ENCODE measurements at regions not wholly inside any gene's neighbourhood (a gene's known extent, or its start where the extent isn't known, plus 50 kb on each side); places are given as distances from the start of the nearest gene placed in this dataset.

DNA sequence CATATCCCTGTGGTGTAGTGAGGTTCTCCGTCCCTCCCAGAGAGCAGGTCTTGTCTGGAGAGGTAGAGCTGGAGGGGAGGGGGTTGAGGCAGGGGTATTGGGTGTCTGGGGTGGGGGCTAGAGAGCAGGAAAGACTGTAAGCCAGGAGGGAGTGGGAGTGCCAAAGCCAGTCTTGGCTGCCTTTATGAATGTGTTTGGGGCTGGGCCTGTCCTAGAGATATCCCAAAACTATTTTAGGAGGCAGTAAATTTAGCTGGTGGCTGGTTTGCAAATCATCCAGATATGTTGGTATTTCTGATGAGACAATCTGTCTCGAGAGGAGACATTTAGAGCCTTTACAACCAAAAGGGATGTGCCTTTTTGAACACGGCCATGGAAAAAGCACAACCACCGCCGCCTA, 166.6 kb downstream of the TLE3 start:
- DNase-seq (ENCODE audit: low read depth in 2 of 2, low spot score in 1 of 2): no peak

DNA sequence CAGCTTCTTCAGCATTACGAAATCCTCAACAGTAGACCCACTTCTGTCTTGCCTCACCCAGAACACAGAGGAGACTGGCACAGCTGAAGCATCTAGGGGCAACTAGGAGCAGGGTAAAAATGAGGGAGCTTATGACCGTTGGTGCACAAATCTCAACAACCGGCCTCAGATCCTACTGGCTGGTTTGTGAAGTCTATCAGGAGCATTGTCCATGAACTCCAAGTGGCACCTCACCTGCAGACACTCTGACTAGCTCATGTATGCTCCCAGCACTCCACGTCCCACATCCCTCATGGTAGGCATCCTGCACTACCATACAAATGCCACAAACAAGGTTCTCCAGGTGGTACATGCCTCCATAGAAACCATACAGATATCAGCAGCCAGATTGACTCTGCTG, 163.1 kb downstream of the TLE3 start:
- DNase-seq (ENCODE audit: low read depth in 2 of 2, low spot score in 1 of 2): no peak

DNA sequence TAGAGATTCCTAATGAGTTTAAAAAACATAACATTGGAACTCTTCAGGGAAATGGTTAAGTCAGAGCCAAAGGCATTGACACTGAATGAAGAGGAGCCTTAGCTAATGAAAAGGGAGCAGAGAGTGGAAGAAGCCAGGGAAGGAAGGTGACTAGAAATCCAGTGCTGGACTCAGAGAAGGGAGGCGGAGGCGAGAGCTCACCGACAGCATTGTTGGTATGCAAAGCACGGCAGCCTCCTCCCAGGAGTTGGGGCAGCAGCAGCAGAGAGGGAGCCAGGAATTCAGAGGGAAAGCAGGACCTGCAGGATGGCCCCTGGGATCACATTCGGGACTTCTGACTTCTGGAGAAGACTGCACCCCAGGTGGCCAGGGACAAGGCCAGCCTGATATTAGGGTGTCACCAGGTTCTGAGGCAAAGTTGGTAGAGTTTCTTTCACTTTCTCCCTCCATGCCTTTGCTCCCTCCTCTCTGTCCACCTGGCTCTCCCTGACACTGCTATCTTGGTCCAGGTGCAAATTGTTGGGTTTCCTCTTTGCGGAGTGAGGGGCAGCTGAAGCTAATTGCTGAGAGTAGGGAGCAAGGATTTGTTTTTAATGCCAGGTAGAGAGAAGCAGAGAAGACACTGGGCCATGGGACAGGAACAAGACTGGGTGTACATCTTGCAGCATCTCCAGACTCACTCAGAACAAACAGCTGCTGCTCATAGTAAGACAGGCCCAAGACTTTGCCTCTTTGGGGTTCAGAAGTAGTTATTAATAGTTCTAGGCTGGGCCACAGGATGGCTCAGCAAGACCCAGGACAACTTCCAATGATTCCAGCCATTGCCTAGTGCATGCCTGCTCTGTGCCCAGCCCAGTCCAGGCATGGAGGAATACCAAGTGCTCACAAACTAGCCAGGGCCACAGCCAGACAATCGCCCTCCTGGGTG, 157.9 kb downstream of the TLE3 start:
- DNase-seq (ENCODE audit: low read depth in 2 of 2, low spot score in 1 of 2): no peak

DNA sequence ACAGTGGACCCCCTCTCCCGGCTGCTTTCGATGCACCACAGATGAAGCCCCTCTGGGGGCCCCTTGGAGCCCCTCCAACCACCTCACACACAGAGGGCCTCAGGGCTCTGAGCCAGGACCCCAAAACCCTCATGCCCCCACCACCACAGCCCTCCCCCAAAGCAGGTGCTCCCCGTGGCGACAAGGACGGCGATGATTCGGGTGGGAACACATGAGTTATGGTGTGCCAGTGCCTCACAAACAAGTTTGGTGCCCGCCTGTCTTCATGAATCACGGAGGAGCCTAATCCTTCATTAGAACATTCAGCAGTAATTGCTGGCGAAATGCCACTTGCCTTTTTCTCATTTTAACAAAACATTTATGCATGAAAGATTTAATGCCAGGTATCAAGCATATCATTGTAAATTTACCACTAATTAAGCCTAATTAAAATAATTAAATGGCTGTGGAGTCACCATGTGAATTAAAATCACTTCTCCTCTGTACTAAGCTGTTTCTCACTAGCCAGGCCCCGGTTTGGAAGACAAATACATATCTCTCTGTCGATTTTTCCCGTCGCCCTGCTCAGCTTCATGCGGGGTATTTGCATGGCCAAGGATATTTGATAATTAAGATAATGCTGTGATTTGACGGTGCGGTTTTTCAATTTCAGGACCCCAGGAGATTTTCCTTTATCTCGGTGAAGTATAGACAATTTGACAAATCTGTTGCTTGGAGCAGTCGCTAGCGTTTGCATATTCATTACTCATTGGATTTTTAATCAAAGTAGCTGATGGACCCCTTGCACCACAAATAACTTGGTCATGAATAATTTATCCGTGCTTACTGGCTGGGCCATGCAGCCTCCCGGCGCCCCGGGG, 157.0 kb downstream of the TLE3 start:
- no peak for DNase-seq (ENCODE audit: low read depth in 2 of 2, low spot score in 1 of 2)

DNA sequence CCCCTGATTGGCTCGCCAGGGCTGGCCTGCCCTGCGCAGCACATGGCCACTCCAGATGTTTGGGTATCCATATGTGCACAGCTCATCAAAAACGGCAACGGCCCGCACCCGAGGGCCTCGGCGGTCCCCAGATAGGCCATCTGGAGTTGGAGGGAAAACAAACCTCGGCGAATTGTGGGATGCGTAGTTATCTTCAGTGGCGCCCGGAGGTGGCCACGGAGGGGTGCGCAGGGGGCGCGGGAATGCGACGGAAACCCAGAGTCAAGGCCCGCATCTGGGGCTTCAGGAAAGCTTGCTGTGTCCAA, 156.5 kb downstream of the TLE3 start:
- DNase-seq (ENCODE audit: low read depth in 2 of 2, low spot score in 1 of 2): no peak

DNA sequence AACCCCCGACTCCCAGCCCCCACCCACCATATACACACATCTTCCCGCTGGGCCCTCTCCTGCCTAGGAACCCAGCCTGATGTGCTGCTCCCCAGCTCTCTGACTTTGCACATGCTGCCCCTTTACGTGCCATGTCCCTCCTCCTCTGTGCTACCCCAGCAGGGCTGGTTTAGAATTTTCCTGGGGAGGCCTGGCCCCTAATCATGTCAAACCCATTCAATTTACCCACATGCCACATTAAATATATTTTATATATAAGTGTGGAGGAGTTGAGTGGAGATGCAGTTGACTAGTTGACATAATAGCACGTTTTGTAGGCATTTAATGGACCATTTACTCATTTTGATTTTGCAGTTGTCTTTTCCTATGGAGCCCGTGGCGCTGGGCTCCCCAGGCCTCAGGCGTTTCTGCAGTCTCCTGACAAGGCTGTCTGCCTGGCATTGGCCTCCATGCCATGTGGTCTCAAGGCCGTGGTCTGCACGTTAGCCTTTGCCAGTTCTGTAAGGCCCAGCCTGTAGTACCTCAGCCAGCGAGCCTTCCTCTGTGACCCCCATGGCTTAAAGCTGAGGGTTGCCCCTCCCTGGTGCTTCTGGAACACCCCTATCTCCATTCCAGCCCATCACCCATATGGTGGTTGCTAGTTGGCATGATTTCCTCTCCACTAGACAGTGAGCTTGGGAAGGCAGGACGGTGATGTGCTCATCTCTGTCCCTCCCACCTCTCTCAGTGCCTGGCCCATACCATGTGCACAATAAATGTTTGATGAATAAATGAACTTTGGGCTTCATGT, 155.8 kb downstream of the TLE3 start:
- DNase-seq (ENCODE audit: low read depth in 2 of 2, low spot score in 1 of 2): no peak

DNA sequence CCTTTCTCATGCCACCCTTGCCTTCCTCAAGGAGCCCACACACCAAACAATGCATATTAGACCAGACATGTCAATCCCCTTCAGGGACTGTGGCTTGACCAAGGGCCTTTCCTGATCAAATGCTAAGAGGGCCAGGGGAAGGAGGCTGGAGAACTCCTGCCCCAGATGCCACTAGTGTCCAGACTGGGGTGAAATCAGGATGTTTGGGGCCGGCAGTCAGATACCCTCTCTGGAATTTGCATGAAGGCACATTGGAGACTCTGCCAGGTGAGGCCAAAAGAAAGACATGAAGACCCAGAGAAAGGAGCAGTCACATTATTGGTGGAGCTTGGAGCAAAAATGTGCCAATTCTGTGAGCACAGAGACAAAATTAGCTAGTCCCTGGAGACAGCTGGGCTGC, 154.1 kb downstream of the TLE3 start:
- no peak for DNase-seq (ENCODE audit: low read depth in 2 of 2, low spot score in 1 of 2)

DNA sequence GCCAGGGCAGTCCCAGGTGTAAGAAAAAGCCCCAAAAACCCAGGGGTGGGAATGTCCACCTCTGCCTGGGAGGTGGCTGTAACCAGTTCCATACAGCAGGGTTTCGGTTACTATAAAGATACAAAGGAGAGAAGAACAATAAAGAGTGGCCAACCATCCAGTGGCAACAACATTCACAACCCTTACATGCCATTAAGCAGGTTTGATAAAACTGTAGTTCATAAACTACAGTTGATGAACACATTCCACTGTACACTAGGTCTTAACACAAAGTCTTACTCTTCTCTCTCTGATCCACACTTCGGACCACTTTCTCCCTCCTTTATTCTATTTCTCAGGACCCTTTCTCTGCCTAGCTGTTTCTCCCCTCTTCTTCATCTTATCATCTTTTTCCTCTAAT, 152.0 kb downstream of the TLE3 start:
- DNase-seq (ENCODE audit: low read depth in 2 of 2, low spot score in 1 of 2): no peak

DNA sequence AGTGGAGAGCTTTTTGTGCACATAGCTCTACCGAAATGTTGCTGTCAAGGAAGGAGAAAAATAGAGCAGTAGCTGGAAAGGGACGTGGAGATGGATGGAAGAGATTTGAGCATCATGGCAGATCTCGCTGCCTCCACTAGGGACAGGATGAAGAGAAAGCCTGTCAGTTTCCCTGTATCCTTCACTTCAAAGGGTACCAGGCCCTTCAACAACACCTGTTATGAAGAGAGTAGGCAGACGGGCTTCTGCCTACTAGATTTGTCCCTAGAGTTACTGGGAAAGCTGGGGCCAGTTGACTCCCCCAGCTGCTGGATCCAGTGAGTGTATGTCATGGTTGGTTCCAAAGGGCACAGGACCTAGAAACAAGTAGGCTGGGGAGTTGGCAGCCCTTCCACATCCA, 150.8 kb downstream of the TLE3 start:
- DNase-seq (ENCODE audit: low read depth in 2 of 2, low spot score in 1 of 2): no peak

DNA sequence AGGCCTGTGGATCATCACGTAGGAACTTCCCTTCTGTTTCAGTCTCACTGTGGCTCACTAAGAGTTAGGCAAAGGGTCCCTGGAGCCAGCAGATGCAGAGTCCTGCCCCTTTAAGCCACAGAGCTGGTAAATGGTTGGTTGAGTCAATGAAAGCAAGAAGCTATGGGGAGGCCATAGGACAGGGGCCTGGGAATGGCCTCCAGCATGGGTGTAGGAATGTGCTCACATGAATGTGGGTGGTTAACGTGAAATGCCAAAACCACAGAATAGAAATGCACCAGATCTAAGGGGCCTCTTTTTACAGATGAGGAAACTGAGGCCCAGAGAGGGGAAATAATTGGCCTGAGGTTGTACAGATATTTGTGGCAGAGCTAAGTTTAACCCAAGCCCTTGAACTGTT, 150.3 kb downstream of the TLE3 start:
- no peak for DNase-seq (ENCODE audit: low read depth in 2 of 2, low spot score in 1 of 2)

DNA sequence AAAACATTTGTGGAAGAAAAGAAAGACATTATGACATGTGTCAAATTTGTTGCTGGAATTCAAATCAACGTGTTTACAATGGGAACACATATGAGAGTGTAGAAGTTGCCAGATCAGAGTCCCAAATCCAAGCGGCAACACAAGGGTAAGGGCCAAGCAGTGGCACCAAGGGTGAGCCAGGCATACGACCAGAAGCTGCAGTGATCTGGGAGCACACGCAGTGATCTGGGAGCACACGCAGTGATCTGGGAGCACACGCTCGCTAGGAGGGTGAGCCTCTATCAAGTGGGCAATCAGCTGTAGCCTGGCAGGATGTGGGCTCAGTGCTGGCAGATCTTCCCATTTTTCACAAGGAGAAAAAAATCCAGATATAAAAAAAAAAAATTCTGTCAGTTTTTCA, 148.2 kb downstream of the TLE3 start:
- no peak for DNase-seq (ENCODE audit: low read depth in 2 of 2, low spot score in 1 of 2)

DNA sequence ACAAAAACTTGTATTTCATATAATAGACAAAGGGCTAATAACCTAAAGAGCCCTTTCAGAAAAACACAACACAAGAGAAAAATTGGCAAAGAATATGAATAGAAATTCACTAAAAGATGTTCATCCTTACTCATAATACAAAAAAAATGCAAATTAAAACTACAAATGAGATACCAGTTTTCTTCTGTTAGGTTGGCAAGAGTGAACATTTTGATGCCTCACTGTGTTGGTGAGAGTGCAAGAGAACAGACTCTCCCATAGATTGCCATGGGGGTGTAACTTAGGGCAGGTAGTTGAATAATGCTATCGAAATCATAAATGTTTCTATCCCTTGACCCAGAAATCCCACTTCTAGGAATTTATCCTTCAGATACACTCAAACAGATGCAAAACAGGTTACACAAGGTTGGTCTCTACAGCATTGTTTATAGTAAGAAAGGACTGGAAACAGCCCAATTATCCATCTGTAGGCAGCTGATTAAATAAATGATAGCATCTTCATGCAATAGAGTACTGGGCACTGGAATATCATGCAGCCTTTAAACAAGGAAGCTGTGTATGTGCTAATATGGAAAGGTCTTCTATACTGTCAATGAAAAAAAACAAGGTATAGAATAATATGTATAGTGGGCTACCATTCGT, 146.3 kb downstream of the TLE3 start:
- no peak for DNase-seq (ENCODE audit: low read depth in 2 of 2, low spot score in 1 of 2)

DNA sequence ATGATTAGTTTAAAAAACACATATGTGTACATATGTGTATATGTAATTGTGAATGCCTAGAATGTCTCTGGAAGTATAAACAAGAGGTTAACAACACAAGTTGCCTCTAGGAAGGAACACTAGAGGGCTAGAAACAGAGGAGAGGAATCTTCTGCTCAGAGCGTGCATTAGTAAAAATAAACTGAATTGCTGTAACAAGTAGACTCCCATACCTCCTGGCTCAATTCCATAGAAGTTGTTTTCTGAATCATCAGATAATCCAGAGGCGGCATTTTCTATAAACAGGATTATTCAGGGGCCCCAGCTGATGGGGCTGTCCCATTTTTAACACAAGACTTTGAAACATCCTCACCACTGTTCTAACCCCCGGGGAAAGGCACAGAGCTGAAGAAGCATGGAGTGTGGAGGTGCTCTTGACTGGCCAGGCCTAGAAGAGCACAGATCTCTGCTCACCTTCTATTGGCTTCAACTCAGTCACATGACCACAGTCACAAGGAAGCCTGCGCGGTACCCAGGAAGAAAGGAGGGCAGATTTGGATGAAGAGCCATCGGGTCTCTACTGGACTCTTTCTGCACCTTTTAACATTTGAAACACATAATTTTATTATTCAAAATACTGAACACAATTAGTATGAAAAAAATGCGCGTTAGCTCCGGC, 145.7 kb downstream of the TLE3 start:
- no peak for DNase-seq (ENCODE audit: low read depth in 2 of 2, low spot score in 1 of 2)

DNA sequence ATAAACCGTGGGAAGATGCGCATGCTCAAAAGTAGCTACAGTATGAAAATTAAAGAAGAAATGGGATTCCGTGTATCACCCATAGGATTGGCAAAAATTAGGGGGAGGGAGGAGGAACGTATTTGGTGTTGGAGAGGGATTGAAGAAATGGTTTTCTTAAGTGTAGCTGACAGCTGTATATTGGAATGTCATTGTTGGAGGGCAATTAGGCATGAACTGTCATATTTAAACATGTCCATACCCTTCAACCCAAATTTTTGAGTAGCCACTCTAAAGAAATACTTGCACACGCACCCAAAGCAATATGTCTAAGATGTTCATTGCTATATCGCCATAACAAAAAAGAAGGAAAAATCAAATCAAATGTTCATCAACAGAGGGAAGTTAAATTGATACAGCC, 144.7 kb downstream of the TLE3 start:
- no peak for DNase-seq (ENCODE audit: low read depth in 2 of 2, low spot score in 1 of 2)

DNA sequence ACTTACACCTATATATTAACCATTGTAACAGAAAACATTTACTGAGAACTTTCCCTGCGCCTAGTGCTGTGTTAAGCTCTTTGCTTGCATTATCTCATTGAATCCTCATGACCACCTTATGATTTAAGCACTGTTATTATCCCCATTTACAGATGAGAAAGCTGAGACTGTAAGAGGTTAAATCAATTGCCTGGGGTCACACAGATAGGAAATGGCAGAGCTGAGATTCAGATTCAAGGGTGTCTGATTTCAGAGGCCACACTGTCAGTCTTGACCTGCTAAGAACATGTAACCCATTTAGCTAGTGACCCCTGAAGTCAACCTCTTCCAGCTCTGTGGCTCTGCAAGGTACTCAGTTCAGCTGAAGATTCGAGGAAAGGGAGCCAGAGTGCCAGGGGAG, 143.9 kb downstream of the TLE3 start:
- DNase-seq (ENCODE audit: low read depth in 2 of 2, low spot score in 1 of 2): no peak

DNA sequence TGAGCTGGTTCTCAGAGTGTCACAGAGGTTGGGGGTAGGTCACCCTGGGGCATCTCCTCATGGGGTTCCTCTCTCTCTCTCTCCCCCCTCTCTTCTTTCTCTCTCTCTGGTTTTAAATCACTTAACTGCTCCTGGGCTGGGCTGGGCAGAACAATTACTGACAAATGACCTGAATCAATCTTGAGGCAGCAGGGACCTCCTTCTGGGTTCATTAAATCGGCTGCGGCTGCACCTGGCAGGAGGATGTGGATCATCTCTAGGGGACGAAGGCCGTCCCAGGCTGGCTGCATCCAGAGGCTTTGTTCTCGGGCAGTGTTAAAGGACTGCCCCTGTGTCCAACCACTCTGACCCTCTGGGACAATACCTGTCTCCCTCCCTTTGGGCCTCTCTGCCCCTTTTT, 143.1 kb downstream of the TLE3 start:
- DNase-seq (ENCODE audit: low read depth in 2 of 2, low spot score in 1 of 2): no peak

DNA sequence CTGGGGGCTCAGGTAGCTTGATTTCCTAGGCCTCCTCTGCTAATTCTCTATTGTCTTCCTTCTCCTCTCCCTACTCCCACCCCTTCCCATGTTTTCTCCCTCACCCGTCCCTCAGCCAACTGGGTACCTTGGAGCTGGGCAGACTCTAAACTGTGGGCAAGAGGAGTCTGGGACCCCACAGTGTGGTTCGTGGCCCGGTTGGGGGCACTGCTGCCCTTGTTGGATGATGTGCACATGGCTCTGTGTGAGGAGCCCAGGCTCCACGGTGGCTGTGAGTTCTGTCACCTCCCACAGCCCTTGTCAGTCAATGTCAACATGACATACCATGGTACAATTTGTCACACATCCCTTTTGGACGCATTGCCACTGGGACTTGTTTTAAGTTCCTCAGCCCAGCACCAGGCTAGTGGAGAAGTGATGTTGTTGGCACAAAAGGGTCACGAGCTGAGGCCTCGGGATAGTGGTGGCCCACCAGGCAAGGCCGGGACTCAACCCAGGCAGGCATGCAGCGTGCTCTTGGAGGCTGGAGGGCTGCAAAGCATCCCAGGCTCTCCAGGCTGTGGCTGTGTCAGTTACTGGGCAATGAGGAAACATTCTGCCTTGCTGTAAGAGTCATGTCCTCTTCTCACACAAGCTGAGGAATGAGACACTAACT, 142.3 kb downstream of the TLE3 start:
- DNase-seq (ENCODE audit: low read depth in 2 of 2, low spot score in 1 of 2): no peak

DNA sequence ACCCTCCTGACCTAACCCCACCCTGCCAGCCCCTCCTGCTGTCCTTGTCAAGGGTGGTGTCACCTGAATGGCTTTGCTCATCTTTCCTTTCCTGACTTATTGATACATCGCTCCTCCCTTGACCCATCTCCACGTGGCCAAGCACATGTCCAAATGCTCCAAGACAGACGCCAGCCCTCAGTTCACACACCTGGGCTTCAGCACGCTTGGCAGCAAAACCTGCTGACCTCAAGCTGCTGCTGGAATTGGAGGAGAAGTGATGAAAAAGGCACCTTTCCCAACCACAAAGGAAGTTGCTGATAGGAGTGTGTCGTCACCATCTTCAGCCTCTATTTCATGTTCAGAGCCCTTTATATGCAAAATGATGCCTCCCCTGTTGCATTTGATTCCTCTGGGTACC, 141.3 kb downstream of the TLE3 start:
- DNase-seq (ENCODE audit: low read depth in 2 of 2, low spot score in 1 of 2): no peak

DNA sequence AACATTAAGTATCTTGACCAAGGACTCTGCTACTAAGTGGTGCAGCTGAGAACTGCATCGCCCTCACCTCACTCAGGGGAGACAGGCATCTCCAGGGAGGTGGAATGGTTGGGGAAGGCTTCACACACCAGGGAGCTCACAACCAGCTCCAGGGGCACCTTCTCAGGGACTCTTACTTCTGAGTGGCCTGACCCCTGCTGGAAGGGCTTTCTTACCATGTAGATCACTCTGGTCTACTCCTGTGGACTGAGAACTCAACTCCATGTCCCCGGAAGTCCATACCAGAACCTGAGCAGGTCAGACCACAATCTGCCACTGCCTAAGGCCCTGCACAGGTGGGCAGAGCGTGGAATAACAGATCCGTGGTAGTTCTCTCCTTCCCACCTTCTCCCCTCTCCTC, 140.5 kb downstream of the TLE3 start:
- no peak for DNase-seq (ENCODE audit: low read depth in 2 of 2, low spot score in 1 of 2)

DNA sequence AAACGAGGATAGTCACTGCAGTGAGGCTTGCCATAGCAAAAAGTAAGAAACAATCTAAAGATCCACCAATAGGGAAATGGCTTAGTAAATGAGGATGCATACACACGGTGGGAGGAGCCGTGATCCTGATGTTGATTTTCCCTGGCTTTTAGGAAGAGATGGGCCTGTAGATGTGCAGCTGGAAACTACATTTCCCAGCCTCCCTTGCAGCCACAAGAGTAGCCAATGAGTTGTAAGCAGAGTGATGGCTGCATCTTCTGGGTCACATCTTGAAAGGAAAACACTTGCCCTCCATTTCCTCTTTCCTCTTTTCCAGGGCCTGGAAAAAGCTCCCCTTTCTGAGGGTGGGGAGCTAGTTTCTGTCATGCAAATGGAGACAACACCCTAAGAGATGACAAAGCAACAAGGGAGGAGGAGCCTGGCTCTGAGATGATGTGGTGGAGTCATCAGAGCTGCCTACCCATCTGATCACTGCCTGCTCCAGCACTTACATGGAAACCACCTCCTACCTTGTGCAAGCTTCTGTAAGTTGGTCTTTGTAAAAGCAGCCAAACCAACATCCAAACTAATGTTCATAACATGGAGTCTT, 139.1 kb downstream of the TLE3 start:
- no peak for DNase-seq (ENCODE audit: low read depth in 2 of 2, low spot score in 1 of 2)

All from stimulated activated CD8-positive, alpha-beta memory T cell treated with anti-CD3 and anti-CD28 coated beads, Interleukin-4, amount 100 ng/mL, for 4 hours (primary cell).